A549 (cell line): ENCODE measurements at regions not wholly inside any gene's neighbourhood (a gene's known extent, or its start where the extent isn't known, plus 50 kb on each side); places are given as distances from the start of the nearest gene placed in this dataset.

Experiments
- ATAC-seq, 2 experiments: fragments of 200-7000 bp in 1 of 2; fragments of >200 bp in 1 of 2; cut with Nextera tagmentation in 1 of 2; cut with Tn5 transposase in 1 of 2; 3 replicates each; pipeline versions ENCODE4 v1.8.0 to v1.9.1; 2018 to 2020; ENCODE audit warnings: mild to moderate bottlenecking in 1 of 2, moderate library complexity in 1 of 2
- CTCF ChIA-PET: fragments of 300-600 bp; sonication (Branson Sonifier 250); formaldehyde crosslinking; extraction: SDS; loops from one replicate; lab custom pipeline; 2021; ENCODE audit warnings: antibody characterized with exemption, inconsistent platforms; lab: Yijun Ruan, JAX
- POLR2A ChIA-PET: fragments of 350-600 bp; formaldehyde crosslinking; extraction: SDS; loops from one replicate; lab custom pipeline; 2021; ENCODE audit warnings: antibody characterized with exemption, inconsistent platforms; lab: Yijun Ruan, JAX
- DNase-seq, 2 experiments: peaks; one replicate each; pipeline versions ENCODE4 v3.0.0 to v3.0.0-alpha.2; 2011 to 2016; ENCODE audit warnings: low read depth in 1 of 2, low spot score in 1 of 2
- FAIRE-seq: peaks from 2 replicates; lab custom pipeline; 2011; peaks lifted over from hg19 to GRCh38; lab: Jason Lieb, UNC
- H3K27ac ChIP-seq, 2 experiments: fragments of >200 bp; sonication (Bioruptor Twin); formaldehyde crosslinking; 3 replicates each; pipeline ENCODE4 v1.5.1; 2016 to 2017
- H3K4me1 ChIP-seq: fragments of >200 bp; sonication (Bioruptor Twin); formaldehyde crosslinking; 3 replicates; pipeline ENCODE4 v1.6.1; 2016
- H3K4me2 ChIP-seq: fragments of >200 bp; sonication (Bioruptor Twin); formaldehyde crosslinking; 3 replicates; pipeline ENCODE4 v1.6.1; 2016
- H3K4me3 ChIP-seq: fragments of >200 bp; sonication (Bioruptor Twin); formaldehyde crosslinking; 3 replicates; pipeline ENCODE4 v1.5.1; 2016
- H3K9me3 ChIP-seq: fragments of >200 bp; sonication (Bioruptor Twin); formaldehyde crosslinking; 3 replicates; pipeline ENCODE4 v1.6.1; 2016
- BCL3 ChIP-seq: fragments of >200 bp; sonication (Bioruptor Twin); formaldehyde crosslinking; IDR thresholded peaks from 3 replicates; pipeline ENCODE4 v1.6.1; 2016
- BHLHE40 ChIP-seq: IDR thresholded peaks from 2 replicates; pipeline ENCODE4 v1.6.1; 2012; ENCODE audit warnings: low read depth, low read length, inconsistent platforms
- CBX2 ChIP-seq: fragments of 200-600 bp; sonication (generic); IDR thresholded peaks from 2 replicates; pipeline ENCODE4 v1.6.1; 2016; ENCODE audit warnings: low read depth, mild to moderate bottlenecking, borderline replicate concordance
- CBX8 ChIP-seq: fragments of 200-600 bp; sonication (generic); IDR thresholded peaks from 2 replicates; pipeline ENCODE4 v1.6.1; 2016
- CEBPB ChIP-seq, 2 experiments: fragments of >200 bp in 1 of 2; sonication (Bioruptor Twin) in 1 of 2; formaldehyde crosslinking in 1 of 2; IDR thresholded peaks; 2 replicates each; pipeline ENCODE4 v1.6.1; 2012 to 2016
- CHD4 ChIP-seq: fragments of 200-600 bp; sonication (generic); IDR thresholded peaks from 2 replicates; pipeline ENCODE4 v1.6.1; 2016; ENCODE audit warnings: antibody characterized with exemption, mild to moderate bottlenecking, borderline replicate concordance
- CTCF ChIP-seq: fragments of >200 bp; sonication (Bioruptor Twin); formaldehyde crosslinking; IDR thresholded peaks from 3 replicates; pipeline ENCODE4 v1.5.1; 2016
- FOSL2 ChIP-seq, 2 experiments: fragments of 450-650 bp in 1 of 2; fragments of >200 bp in 1 of 2; sonication (Bioruptor Twin) in 1 of 2; formaldehyde crosslinking; IDR thresholded peaks; 2 replicates each; pipeline versions ENCODE4 v1.5.0 to v1.6.1; 2016 to 2020; ENCODE audit warnings: mild to moderate bottlenecking in 1 of 2, moderate library complexity in 1 of 2
- FOXS1 ChIP-seq: fragments of 250-450 bp; sonication (Bioruptor Pico); IDR thresholded peaks from 2 replicates; pipeline ENCODE4 v1.5.0; 2020; ENCODE audit warnings: mild to moderate bottlenecking, moderate library complexity
- HES2 ChIP-seq: fragments of >200 bp; sonication (Bioruptor Twin); formaldehyde crosslinking; IDR thresholded peaks from 2 replicates; pipeline ENCODE4 v1.6.1; 2016
- HEYL ChIP-seq: fragments of 250-450 bp; sonication (Bioruptor Pico); IDR thresholded peaks from 2 replicates; pipeline ENCODE4 v1.8.0; 2021; ENCODE audit warnings: mild to moderate bottlenecking, moderate library complexity
- HOXB13 ChIP-seq: fragments of 250-450 bp; sonication (Bioruptor Pico); IDR thresholded peaks from 2 replicates; pipeline ENCODE4 v1.5.0; 2020; ENCODE audit warnings: low read depth, mild to moderate bottlenecking, moderate library complexity
- JUN ChIP-seq, 2 experiments: fragments of >200 bp; sonication (Bioruptor Twin); formaldehyde crosslinking; IDR thresholded peaks; 2 replicates in 1 of 2; 3 replicates in 1 of 2; pipeline ENCODE4 v1.6.1; 2016 to 2017
- KDM5A ChIP-seq: fragments of 200-600 bp; sonication (generic); IDR thresholded peaks from 2 replicates; pipeline ENCODE4 v1.6.1; 2016; ENCODE audit warnings: antibody characterized with exemption, mild to moderate bottlenecking
- MAZ ChIP-seq: fragments of 150-350 bp; IDR thresholded peaks from 2 replicates; pipeline ENCODE4 v1.6.1; 2014; ENCODE audit warnings: antibody characterized with exemption, low read depth, low read length, borderline replicate concordance
- NFE2L2 ChIP-seq: fragments of 150-350 bp; conservative IDR thresholded peaks from 2 replicates; pipeline ENCODE4 v1.6.1; 2014; ENCODE audit warnings: low read length
- NR3C1 ChIP-seq: fragments of >200 bp; sonication (Bioruptor Twin); formaldehyde crosslinking; IDR thresholded peaks from 3 replicates; pipeline ENCODE4 v1.6.1; 2017
- RCOR1 ChIP-seq: fragments of 150-350 bp; IDR thresholded peaks from 2 replicates; pipeline ENCODE4 v1.6.1; 2014; ENCODE audit warnings: antibody characterized with exemption, low read length, low read depth
- RFX5 ChIP-seq: fragments of 450-650 bp; IDR thresholded peaks from 2 replicates; pipeline ENCODE4 v1.7.1; 2014; ENCODE audit warnings: antibody characterized with exemption, mild to moderate bottlenecking, moderate library complexity
- SREBF2 ChIP-seq: fragments of 450-650 bp; IDR thresholded peaks from 2 replicates; pipeline ENCODE4 v1.6.1; 2014; ENCODE audit warnings: mild to moderate bottlenecking, moderate library complexity
- ZNF302 ChIP-seq: fragments of 250-450 bp; sonication (Bioruptor Pico); IDR thresholded peaks from 2 replicates; pipeline ENCODE4 v1.9.0; 2021; ENCODE audit warnings: inconsistent platforms, mild to moderate bottlenecking, moderate library complexity
- WGBS: methylation state at CpG from one replicate; pipeline ENCODE4 v1.1.6; 2017; ENCODE audit errors: missing lambda C conversion rate; 5-methylcytosine and 5-hydroxymethylcytosine counted together
- TF ChIP-seq, protein P1 (sequence below): IDR thresholded peaks from 2 replicates; pipeline ENCODE4 v1.6.1; 2012
- TF ChIP-seq, protein P2 (sequence below): IDR thresholded peaks from 2 replicates; pipeline ENCODE4 v1.6.1; 2012; ENCODE audit warnings: low read depth, borderline replicate concordance
- TF ChIP-seq, protein P3 (sequence below): fragments of 150-350 bp; IDR thresholded peaks from 2 replicates; pipeline ENCODE4 v1.6.1; 2014; ENCODE audit warnings: low read depth, mild to moderate bottlenecking, low read length
- TF ChIP-seq, protein P4 (sequence below): fragments of 250-450 bp; sonication (Bioruptor Pico); IDR thresholded peaks from 2 replicates; pipeline ENCODE4 v1.5.0; 2020; ENCODE audit warnings: low read depth, mild to moderate bottlenecking, moderate library complexity

GRCh38 chr16:35463358-35463757, 2003.9 kb downstream of the TP53TG3F start:
- no peak overlapping the region for H3K27ac ChIP-seq
- WGBS = 2% methylated on average over 1 of the region's 1 CpG
- no peak for FAIRE-seq

GRCh38 chr16:35480361-35480760, 2020.9 kb downstream of the TP53TG3F start:
- Histone ChIP-seq H3K4me1 (no peaks in the 10 kb centered on the region), H3K27ac (no peak overlapping the region), H3K4me3 (no peak overlapping the region), H3K4me2 (no peak overlapping the region), H3K9me3 (no peaks in the 10 kb centered on the region)
- FAIRE-seq (no peak), ATAC-seq (no peak), DNase-seq (no peak)
- 0% methylated on average over 1 of the region's 1 CpG for WGBS
- ChIA-PET POLR2A (no interaction called here), CTCF (no interaction called here)
- TF ChIP-seq ZNF302 (CRISPR knock-in tag) (no peak), CTCF (no peak), MAZ (no peak), JUN (IDR thresholded peaks at IDR 0.05) (no peak), NFE2L2 (no peak), RCOR1 (no peak), RFX5 (no peak), CHD4 (no peak)
- TF ChIP-seq, protein P1, sequence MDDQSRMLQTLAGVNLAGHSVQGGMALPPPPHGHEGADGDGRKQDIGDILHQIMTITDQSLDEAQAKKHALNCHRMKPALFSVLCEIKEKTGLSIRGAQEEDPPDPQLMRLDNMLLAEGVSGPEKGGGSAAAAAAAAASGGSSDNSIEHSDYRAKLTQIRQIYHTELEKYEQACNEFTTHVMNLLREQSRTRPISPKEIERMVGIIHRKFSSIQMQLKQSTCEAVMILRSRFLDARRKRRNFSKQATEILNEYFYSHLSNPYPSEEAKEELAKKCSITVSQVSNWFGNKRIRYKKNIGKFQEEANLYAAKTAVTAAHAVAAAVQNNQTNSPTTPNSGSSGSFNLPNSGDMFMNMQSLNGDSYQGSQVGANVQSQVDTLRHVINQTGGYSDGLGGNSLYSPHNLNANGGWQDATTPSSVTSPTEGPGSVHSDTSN = no peak

More at GRCh38 chr16:35463358-35463757, 2003.9 kb downstream of the TP53TG3F start:
- ChIA-PET CTCF (no interaction called here), POLR2A (no interaction called here)
- DNase-seq (no peak), ATAC-seq (no peak)
- TF ChIP-seq HES2 = no peak
- TF ChIP-seq, protein P2, sequence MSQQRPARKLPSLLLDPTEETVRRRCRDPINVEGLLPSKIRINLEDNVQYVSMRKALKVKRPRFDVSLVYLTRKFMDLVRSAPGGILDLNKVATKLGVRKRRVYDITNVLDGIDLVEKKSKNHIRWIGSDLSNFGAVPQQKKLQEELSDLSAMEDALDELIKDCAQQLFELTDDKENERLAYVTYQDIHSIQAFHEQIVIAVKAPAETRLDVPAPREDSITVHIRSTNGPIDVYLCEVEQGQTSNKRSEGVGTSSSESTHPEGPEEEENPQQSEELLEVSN = no peak
- TF ChIP-seq BCL3 = no peak
- no peak for TF ChIP-seq RCOR1
- no peak for TF ChIP-seq HOXB13
- TF ChIP-seq CTCF = no peak
- TF ChIP-seq, protein P1 = no peak
- no peak for TF ChIP-seq FOSL2 (IDR thresholded peaks at IDR 0.05)
- no peak for TF ChIP-seq FOSL2 (CRISPR knock-in tag; IDR thresholded peaks at IDR 0.05)
- TF ChIP-seq BHLHE40 = no peak
- TF ChIP-seq FOXS1 (CRISPR knock-in tag) = no peak
- TF ChIP-seq CBX2 = no peak
- no peak for TF ChIP-seq HEYL (CRISPR knock-in tag)
- TF ChIP-seq, protein P3, sequence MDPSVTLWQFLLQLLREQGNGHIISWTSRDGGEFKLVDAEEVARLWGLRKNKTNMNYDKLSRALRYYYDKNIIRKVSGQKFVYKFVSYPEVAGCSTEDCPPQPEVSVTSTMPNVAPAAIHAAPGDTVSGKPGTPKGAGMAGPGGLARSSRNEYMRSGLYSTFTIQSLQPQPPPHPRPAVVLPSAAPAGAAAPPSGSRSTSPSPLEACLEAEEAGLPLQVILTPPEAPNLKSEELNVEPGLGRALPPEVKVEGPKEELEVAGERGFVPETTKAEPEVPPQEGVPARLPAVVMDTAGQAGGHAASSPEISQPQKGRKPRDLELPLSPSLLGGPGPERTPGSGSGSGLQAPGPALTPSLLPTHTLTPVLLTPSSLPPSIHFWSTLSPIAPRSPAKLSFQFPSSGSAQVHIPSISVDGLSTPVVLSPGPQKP = no peak
- no peak for TF ChIP-seq CEBPB (IDR thresholded peaks at IDR 0.05)
- no peak for TF ChIP-seq KDM5A
- no peak for TF ChIP-seq SREBF2
- TF ChIP-seq CBX8 = no peak
- TF ChIP-seq, protein P4, sequence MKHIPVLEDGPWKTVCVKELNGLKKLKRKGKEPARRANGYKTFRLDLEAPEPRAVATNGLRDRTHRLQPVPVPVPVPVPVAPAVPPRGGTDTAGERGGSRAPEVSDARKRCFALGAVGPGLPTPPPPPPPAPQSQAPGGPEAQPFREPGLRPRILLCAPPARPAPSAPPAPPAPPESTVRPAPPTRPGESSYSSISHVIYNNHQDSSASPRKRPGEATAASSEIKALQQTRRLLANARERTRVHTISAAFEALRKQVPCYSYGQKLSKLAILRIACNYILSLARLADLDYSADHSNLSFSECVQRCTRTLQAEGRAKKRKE (CRISPR knock-in tag) = no peak
- TF ChIP-seq NR3C1 = no peak
- no peak overlapping the region for H3K4me2 ChIP-seq
- H3K9me3 ChIP-seq = peaks cover 4% of the 10 kb centered on the region; the same call in 1 of the 3 replicates
- no peaks in the 10 kb centered on the region for H3K4me1 ChIP-seq
- no peak overlapping the region for H3K4me3 ChIP-seq
